ENCODE measurements at regions not wholly inside any gene's neighbourhood (a gene's known extent, or its start where the extent isn't known, plus 50 kb on each side); places are given as distances from the start of the nearest gene placed in this dataset.

DNA sequence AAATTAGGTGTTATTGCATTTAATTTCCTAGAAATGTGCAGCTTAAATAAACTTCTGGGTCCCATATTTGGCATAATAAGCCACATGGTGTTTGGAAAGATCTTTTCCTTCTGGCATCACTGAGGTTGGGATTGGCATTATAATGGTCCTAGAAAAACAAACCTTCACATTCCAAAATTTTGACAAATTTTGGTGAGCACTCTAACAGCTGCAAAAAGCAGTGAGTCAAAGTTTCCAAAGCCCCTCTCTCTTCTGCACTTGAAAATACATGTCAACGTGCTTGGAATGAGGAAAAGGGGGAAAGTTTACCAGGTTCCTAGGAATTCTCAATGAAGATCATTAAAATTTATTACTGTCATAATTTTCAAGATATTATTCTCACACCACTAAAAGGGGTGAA is 77.8 kb upstream of the STK17B start:
- DNase-seq: no peak

DNA sequence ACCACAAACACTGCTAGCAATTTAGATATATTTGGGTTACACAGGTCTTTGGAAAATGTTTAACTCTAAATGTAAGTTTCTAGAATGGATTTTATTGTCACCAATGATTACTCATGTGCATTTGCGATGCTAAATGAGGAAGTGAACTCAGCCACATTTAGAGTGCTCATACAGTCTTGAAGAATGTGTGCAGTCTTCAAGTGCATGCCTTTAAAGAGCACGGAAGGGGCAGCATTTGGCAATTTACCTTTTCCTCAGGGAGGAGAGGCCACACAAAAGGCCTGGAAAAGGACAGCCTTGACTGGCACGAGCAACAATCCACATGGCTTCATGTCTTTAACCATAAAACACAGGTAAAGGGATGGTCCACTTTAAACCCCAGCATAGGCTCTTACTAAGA is 78.5 kb upstream of the STK17B start:
- DNase-seq: no peak

DNA sequence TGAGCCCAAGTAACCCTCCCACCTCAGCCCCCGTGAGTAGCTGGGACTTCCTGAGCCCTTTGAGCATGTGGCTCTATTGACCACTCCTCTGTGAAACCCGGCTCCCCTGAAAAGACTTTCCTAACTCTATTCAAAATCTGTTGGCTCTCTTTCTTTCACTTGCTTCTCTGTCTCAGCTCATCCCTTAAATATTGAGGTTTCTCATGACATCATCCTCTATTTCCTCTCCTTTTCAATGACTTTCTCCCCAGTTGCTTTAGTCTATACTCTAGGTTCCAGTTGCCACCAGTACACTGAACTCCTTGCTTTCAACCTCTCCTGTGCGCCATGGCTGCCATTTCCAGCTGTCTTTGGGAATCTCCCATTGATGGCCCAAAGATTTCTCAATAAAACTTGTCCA is 79.8 kb upstream of the STK17B start:
- DNase-seq: no peak

DNA sequence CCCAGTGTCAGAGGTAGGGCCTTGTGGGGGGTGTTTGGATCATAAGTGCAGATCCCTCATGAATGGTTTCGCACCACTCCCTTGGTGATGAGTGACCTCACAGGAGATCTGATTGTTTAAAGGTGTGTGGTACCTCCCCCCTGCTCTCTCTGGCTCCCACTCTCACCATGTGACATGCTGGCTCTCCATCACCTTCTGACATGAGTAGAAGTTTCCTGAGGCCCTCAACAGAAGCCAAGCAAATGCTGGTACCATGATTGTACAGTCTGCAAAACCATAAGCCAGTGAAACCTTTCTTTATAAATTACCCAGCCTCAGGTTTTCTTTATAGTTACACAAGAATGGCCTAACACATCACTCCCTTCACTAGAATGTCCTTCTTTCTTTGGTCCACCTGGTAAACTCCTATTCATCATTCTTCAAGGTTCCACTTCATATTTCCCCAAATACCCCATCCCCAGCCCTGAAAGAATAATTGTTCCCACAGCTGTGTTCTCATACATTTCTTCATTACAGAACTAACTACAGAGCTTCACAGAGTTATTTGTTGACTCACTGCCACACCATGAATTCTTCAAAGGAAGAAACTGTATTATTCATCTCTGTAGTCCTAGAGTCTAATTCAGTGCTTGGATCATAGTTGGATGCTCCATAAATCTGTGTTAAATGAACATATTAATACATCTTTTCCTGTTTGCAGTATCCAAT is 81.2 kb upstream of the STK17B start:
- no peak for DNase-seq

DNA sequence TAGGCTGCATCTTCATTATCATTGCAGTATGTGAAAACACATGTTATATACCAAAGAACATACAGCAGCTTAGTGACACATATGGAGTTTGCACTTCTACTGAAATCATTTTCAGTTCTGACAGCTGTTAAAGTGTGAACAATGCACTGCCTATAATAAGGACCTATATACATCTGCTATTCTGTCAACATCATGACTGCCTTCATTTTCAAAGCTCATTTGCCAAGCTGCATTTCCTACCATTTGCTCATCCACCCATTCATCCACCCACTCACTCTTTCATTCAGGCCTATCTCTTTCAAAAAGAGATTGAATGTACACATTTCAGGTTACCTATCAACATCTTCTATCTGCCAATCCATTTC is 81.7 kb upstream of the STK17B start:
- no peak for DNase-seq

DNA sequence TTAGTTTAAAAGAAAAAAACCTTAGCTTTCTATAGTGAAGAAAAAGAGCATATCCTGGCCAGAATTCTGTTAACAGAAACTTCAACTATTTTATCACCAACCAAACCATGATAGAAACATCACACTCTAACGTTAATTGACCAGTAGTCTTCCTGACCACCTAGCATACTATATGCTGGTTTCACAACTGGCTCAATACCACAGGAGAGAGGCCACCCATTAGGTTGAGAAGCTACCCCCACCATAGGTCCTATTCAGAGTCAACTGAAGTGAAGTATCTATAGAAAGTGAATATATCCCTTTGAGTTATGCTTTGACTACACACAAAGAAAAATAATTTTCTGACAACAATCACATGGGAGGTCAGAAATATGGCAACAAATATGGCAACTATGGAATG is 85.2 kb upstream of the STK17B start:
- no peak for DNase-seq

DNA sequence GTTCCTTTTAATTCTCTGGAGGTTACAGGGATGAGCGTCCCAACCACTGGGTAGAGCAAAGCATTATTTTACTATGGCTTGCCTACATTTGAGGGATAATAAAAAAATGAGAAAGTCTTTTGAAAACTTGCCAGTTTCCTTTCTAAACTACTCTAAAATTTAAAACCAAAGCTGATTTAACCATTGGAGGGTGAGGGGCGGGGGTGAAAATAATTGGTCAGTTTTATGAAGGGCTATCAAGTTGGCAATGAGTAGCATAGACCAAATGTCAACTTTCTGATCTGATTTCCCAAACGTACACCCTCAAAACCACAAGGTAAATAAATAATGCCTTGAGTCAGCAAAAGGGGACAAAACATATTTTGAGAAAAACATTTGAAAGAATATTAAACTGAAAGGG is 85.7 kb upstream of the STK17B start:
- DNase-seq: no peak

DNA sequence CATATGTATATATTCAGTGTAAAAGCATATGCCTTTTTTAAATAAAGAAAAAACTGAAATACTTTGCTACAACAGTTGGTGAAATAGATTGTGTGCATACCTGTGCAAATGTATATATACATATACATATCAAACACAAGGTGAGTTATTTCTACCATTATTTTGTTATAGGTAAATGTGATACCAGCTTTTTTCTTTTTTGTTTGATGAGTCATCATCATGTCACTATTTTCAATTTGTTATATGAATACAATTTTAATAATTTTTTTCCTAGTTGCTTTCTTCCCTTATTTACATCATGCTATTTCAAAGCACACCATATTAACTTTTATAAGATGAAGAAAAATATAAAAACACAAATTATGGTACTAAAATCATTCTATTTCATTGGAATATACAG is 87.0 kb upstream of the STK17B start:
- no peak for DNase-seq

DNA sequence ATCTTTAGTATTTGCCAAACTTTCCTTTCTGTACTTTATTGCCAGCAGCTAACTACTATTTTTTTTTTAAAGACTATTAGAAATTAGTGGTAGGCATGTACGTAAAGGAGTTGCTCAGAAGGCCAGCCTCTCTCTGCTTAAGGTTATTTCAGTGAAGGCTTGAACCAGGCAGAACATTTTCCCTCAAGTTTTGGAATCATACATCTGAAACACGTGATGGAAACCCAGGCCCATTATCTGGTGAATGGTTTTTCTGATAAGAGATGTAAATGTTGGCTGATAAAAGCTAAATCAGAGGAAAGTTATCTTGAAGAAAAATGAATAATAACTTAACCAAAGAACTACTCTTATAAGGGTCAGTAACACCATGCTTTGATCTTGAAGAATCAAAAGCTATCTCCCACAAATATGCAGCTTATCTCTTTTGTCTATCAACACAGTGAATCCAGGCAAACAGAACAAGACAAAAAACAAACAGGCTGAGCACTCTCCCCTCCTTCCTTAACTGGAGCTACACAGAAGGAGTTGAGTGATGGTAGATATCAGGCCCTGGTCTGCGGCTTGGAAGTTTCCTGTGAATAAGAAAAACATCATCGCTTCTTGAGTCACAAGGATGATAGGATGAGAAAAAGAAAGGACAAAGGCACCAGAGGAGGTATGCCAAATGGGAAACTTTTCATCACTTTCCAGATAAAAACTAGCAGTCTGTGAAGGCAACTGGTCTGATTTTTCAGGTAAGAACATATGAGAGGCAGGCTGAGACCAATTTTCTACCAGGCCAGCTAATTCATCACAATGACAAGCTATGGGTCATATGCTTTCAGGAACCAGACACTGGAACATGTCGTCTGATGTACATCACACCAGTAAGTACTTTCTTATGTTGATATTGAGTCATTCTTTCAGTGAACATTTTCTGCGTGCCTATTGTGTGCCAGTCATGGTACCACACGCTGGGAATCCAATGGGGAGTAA is 88.4 kb upstream of the STK17B start:
- DNase-seq: peak; percentile 72

DNA sequence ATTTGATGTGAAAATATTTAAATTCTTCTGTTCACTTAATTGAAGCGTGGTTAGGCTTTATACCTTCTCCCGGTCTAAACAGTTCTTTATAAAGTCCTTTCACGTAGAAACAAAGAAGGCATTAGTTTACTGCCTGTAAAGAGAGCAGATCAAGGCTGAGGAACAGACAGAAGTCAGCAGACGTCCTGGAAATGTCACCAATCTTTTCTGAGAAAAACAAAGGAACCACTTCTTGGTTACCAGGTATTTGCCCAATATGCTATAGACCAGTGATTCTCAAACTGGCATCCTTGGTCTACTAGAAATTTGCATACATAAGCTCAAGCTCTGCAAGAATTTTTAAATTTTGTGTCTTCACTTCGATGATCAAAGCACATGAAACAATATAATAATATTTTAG is 89.2 kb upstream of the STK17B start:
- DNase-seq: peak; percentile 25

DNA sequence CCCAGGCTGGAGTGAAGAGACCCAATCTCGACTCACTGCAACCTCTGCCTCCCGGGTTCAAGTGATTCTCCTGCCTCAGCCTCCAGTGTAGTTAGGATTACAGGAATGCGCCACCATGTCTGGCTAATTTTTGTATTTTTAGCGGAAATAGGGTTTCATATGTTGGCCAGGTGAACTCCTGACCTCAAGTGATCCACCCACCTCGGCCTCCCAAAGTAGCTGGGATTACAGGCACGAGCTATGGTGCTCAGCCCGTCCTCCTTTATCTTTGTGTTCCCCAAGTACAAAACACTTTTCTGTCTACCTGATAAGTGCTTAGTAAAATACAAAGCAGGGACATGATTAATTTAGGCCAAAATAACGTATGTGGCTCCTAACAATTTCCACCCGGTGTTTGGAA is 91.2 kb upstream of the STK17B start:
- no peak for DNase-seq

DNA sequence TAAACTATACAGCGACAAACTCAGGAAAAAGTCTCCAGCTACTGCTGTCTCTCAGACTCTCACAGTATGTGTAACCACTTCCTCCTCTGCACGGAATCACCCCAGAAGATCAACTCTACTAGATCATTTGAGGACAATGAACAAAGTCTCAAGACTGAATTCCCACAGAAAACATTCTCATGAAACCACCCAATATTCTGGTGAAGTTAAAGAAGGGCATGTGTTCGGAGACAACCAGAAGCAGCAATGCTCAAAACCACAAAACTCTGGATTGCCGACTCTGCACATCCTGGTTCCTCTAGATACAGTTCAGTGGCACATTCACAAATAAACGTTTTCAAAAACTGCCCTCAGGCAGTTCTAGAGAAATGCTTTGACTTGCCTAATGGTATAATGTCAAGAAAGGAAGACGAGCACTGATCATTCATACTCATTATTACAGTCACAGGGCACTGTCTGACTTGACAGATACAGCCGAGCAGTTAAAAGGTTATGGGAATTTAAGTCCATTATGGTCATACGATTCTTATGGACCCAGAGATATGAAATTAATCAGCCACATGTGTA is 91.9 kb upstream of the STK17B start:
- DNase-seq: peak; percentile 80

DNA sequence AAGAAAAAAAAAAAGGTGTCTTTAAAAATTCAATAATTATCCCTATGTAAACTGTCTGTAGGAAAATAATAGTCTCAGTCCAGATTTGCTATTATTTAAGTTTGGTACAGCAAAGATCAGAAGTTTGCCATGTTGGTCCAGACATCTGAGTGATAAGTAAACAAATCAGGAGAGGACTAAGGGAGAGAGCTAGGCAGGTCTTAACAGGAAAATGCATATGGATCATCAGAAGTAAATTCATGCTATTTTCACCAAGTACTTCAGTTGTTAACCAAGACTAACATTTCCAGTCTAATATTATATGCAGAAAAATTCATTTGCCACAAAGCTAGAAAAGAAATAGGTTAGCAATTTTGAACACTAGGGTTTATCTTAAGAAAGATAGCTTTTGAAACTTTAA is 95.0 kb upstream of the STK17B start:
- DNase-seq: no peak

DNA sequence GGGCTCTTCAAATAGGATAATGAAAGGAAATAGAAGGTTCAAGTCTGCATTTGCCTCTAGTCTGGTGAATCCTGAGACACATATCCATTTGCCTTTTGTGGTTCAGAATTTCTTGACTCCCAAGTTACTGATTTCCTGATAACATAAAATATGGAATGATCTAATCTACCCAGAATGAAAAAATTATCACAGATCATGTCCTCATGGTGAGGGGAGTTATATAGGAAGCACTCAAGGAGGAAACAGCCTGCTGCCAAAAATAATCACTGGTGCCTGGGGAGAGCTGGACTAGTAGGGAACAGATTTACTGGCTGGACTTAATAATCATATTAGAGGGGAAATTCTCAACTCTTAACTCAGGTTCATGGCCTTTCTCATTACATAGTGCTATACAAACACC is 95.5 kb upstream of the STK17B start:
- no peak for DNase-seq

DNA sequence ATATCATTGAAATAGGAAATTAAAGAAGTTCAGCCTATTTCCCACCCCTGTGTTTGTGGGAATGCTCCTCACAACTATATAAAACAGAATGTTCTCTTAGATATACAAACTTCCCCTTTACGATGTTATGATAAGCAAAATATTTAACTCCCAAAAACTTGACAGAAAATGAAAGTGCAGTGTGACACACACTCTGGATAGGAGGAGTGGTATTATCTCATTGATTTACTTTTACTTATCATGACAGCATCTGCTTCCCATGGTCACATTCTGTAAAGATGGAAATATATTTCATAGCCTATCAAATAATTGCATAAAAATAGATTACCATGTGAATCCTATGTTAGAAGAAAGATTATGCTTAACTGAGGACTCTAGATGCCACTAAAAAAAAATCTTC is 96.6 kb upstream of the STK17B start:
- DNase-seq: no peak

DNA sequence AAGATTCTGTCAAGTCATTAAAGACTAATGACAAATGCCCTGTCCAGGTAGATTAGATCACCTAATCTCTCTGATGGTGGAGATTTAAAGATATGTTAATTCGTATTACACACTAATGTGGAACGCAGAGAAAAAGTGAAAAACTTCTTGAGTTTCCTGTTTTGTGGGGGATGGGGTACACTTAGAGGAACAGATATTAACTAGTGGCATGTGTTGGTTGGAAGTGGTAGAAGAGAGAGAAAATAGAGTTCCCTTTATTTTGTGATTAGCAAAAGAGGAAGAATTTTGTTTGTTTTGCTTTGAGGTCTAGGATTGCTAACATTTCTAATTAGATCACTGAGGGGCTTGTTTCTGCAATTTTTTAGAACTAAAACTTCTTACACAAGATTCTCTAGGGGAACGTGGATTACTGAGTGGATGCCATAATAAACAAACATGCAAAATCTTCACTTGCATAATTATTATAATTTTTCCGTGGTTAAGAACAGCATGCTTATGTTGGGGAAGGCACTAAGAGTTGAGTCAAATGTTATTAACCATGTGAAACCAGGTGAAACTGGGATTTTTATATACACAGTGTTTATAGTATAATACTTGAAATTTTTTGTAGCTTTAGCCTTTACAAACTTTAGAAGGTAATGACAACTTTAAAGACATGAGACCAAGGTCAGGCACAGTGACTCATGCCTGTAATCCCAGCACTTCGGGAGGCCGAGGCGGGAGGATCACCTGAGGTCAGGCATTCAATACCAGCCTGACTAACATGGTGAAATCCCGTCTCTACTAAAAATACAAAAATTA is 97.4 kb upstream of the STK17B start:
- DNase-seq: no peak

DNA sequence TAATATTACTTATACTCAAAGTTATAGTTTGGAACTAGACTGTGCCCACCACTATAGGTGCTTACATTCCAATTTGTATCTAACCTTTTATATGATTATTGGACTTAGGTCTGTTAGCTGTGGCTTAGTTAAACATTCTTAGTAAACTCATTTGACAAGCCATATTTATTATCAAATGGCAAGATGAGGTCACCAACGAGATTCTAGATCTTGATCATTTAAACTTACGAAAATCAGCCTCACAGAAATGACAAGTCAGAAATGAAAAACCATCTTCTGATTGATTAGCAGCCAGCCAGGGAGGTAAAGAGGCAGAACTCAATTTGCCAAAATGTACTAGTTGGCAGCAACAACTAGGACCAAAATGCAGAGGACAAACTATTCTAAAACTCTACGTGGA is 100.4 kb upstream of the STK17B start:
- no peak for DNase-seq

DNA sequence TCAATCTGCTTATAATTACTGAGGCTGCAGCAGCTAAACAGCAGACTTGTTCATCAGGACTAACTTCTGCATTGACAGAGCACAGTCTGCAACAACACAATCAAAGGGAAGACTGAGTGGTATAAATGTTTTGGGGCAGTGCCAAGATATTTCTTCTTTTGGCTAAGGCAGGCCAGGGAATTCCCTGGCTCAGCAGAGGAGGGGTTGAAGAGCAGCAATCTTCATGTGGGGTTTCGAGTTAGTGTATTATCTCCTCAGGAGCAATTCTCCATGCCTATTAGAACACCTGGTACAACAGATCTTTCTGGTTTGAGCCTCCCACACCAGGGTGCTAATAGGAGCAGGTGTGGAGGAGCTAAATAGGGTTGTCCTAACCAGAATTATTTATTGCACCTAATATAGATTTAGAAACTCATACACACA is 103.0 kb upstream of the STK17B start:
- no peak for DNase-seq

DNA sequence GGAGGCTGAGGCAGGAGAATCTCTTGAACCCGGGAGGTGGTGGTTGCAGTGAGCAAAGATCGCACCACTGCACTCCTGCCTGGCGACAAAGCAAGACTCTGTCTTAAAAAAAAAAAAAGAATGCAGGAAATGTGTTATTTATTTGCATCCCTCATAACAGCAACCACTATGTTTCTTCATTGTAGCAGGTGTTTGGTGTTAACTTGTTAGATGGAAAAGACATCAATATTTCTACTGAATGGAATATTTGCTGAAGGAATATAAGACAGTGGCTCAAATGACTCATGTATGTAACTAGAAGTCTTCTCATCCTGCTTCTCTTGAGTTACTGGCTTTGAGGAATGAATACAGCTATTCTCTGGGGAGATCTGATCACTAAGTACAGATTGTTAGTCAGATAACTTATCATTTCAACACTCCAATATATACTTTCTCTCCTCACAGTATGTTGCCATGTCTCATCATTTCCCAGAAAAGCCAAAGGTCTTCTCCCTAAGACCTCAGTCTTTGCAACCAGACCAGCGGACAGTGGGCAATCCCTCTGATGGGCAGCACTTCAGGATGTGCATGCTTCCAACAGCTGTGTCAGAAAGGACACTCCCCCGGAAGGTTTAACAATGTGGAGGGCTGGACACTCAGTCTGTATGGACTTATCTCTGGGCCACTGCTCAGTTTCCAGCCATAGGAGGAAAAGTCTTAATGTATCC is 104.4 kb upstream of the STK17B start:
- DNase-seq: no peak

DNA sequence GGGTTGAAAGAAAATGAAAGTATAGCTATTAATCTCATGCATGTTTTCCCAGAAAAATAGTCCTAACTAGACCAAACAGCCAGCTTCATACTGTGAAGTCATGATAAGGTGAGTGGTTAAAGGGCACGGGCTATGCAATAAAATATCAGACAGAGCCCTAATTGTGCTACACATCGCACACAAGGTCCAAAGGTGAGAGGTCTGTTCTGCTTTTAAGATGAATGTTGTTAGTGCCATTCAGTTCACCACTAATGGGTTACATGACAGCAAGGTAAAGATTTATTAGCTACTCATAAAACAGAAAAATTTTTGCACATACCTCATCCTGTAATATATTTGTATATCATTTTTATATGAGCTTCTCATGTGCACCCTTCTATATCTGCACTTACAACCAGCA is 105.0 kb upstream of the STK17B start:
- no peak for DNase-seq

DNA sequence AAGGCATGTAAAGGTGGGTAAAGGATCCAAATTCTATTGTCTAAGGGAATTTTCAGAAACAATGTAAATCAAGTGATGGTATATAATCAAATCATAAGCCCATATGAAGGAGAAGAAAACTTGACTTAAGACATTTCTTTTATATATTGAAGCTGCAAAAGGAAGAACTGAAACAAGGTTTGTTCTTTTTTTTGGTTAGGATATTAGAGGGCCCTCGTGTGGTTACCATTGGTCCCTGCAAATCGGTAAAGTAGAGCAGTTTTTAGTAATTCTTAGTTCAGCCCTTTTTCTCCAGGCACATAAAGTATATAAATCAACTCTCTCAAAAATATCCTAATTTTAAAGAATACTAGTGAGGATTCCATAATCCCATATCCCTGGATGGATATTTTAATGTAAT is 105.6 kb upstream of the STK17B start:
- peak; percentile 60 for DNase-seq

DNA sequence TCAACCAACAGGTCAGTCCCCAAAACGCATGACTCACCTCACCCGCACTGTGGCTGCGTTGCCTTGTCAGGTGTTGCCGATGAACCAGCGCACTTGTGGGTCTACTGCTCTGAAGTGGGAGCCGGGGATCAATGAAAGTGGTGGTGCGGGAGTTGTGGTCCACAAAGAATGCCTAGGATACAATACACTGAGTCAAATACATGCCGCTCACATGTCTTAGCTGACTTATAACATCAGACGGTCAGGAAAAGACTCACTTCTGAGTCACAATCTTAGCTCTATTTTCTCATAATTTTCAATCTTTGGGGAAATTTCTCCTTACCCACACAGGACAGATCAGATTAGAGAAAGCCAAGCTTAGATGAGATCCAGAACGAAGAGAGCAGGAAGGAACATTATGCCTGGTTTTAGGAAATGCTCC is 107.1 kb upstream of the STK17B start:
- peak; percentile 34 for DNase-seq
